ENCODE measurements at regions not wholly inside any gene's neighbourhood (a gene's known extent, or its start where the extent isn't known, plus 50 kb on each side); places are given as distances from the start of the nearest gene placed in this dataset.

- Histone ChIP-seq H3K9me2 (no peaks in the 10 kb centered on the region), H3K36me3 (replicated peaks in 1 of 2; ENCODE audit: control insufficient read depth in 1 of 2, insufficient read depth in 2 of 2, low read length in 1 of 2) (no peaks in the 10 kb centered on the region), H3K4me1 (ENCODE audit: control insufficient read depth in 1 of 2, insufficient read depth in 2 of 2, low read depth in 1 of 2, low read length in 1 of 2) (no peaks in the 10 kb centered on the region), H3K4me2 (no peak overlapping the region), H2AFZ (ENCODE audit: low read depth) (no peak overlapping the region), H3K79me2 (ENCODE audit: insufficient read depth) (no peaks in the 10 kb centered on the region), H3K9ac (no peak overlapping the region), H3K27me3 (ENCODE audit: insufficient read depth) (peaks cover 26% of the 10 kb centered on the region; the same call in 1 of the 2 replicates), H4K20me1 (ENCODE audit: insufficient read depth) (no peaks in the 10 kb centered on the region), H3K4me3 (ENCODE audit: low read depth in 2 of 2, low read length in 1 of 2) (no peak overlapping the region), H3K27ac (ENCODE audit: low read depth in 2 of 2, low read length in 1 of 2) (no peak overlapping the region), H3F3A (replicated peaks; ENCODE audit: insufficient read depth) (no peaks in the 10 kb centered on the region), H3K9me3 (no peaks in the 10 kb centered on the region)
- no peak for DNase-seq
- POLR2A ChIA-PET: no interaction called here
- CTCF ChIA-PET: interaction anchor here (0.6 kb wide), 1 partner anchor 102 kb away, joined by 3 read pairs; no protein-coding TSS in a partner anchor
- TF ChIP-seq YY1 (IDR thresholded peaks at IDR 0.05; ENCODE audit: low read depth) (no peak), GATA2 (CRISPR knock-in tag; IDR thresholded peaks at IDR 0.05) (no peak)
- 24% methylated on average over 6 of the region's 6 CpGs for WGBS (ENCODE audit: low lambda C conversion rate)
These were observed 64.0 kb upstream of the GSX1 start for GRCh38 chr13:27728271-27728670.

GRCh38 chr13:27730191-27730590, 62.1 kb upstream of the GSX1 start:
- TF ChIP-seq CHD2 (IDR thresholded peaks at IDR 0.05; ENCODE audit: low read length, partially characterized antibody) (no peak), MXI1 (IDR thresholded peaks at IDR 0.05; ENCODE audit: low read depth, low read length) (no peak), FOSL2 (IDR thresholded peaks at IDR 0.05; ENCODE audit: borderline replicate concordance, low read depth) (no peak), POLR2AphosphoS5 (IDR thresholded peaks at IDR 0.05; ENCODE audit: low read depth, low read length) (no peak), REST (IDR thresholded peaks at IDR 0.05; ENCODE audit: low read depth, low read length) (no peak), MAX (IDR thresholded peaks at IDR 0.05; ENCODE audit: low read depth) (no peak), ELF1 (IDR thresholded peaks at IDR 0.05) (no peak), USF2 (IDR thresholded peaks at IDR 0.05; ENCODE audit: borderline replicate concordance, low read depth, low read length) (no peak), CTCF (IDR thresholded peaks at IDR 0.05) (no peak), RXRA (IDR thresholded peaks at IDR 0.05; ENCODE audit: borderline replicate concordance, low read depth) (no peak), FOXM1 (IDR thresholded peaks at IDR 0.05; ENCODE audit: low read depth) (no peak), TCF12 (IDR thresholded peaks at IDR 0.05) (no peak), GATA2 (CRISPR knock-in tag; IDR thresholded peaks at IDR 0.05) (no peak), RFX5 (IDR thresholded peaks at IDR 0.05; ENCODE audit: low read length) (no peak)
- H2AFZ ChIP-seq (ENCODE audit: low read depth): no peak overlapping the region
- H3K36me3 ChIP-seq (replicated peaks in 1 of 2; ENCODE audit: control insufficient read depth in 1 of 2, insufficient read depth in 2 of 2, low read length in 1 of 2): no peaks in the 10 kb centered on the region
- no peaks in the 10 kb centered on the region for H3K9me3 ChIP-seq
- peaks cover 13% of the 10 kb centered on the region; the same call in 1 of the 2 replicates for H3K27me3 ChIP-seq (ENCODE audit: insufficient read depth)
- H3K9me2 ChIP-seq: no peaks in the 10 kb centered on the region
- no peaks in the 10 kb centered on the region for H4K20me1 ChIP-seq (ENCODE audit: insufficient read depth)
- H3K79me2 ChIP-seq (ENCODE audit: insufficient read depth): no peaks in the 10 kb centered on the region
- ChIA-PET POLR2A (no interaction called here), CTCF (no interaction called here)
- no peaks in the 10 kb centered on the region for H3K4me1 ChIP-seq (ENCODE audit: control insufficient read depth in 1 of 2, insufficient read depth in 2 of 2, low read depth in 1 of 2, low read length in 1 of 2)
- WGBS (ENCODE audit: low lambda C conversion rate): 9% methylated on average over 6 of the region's 6 CpGs
- no peaks in the 10 kb centered on the region for H3F3A ChIP-seq (replicated peaks; ENCODE audit: insufficient read depth)
- no peak for DNase-seq
- H3K27ac ChIP-seq (ENCODE audit: low read depth in 2 of 2, low read length in 1 of 2): no peak overlapping the region
- H3K4me3 ChIP-seq (ENCODE audit: low read depth in 2 of 2, low read length in 1 of 2): no peak overlapping the region
- H3K4me2 ChIP-seq: no peak overlapping the region
- no peak overlapping the region for H3K9ac ChIP-seq
